Endothelial cell of umbilical vein (primary cell): ENCODE measurements at regions not wholly inside any gene's neighbourhood (a gene's known extent, or its start where the extent isn't known, plus 50 kb on each side); places are given as distances from the start of the nearest gene placed in this dataset.
"Not testable (repeated sequence)": the region's sequence is repeated elsewhere in the genome, so short reads cannot be mapped to it uniquely, and the experiment has no call there.

Experiments
- EZH2 ChIP-seq: IDR thresholded peaks from 2 replicates; pipeline ENCODE4 v1.6.1; 2012; ENCODE audit warnings: borderline replicate concordance, low read depth, mild to moderate bottlenecking, moderate library complexity, low read length, inconsistent platforms; ENCODE audit not compliant: severe bottlenecking
- MYC ChIP-seq: IDR thresholded peaks from one replicate; pipeline ENCODE4 v1.6.1; 2011; ENCODE audit warnings: mild to moderate bottlenecking, low read depth, low read length
- POLR2A ChIP-seq: IDR thresholded peaks from 2 replicates; pipeline ENCODE4 v1.6.1; 2012; ENCODE audit warnings: low read depth, mild to moderate bottlenecking, control low read depth, low read length
- POLR2AphosphoS5 ChIP-seq: IDR thresholded peaks from 2 replicates; pipeline ENCODE4 v1.6.1; 2012; ENCODE audit warnings: low read depth, mild to moderate bottlenecking, control low read depth, low read length, moderate library complexity; ENCODE audit not compliant: insufficient read depth
- TF ChIP-seq, protein P1 (sequence below), 2 donors: IDR thresholded peaks; 1 replicate in 1 of 2; 2 replicates in 1 of 2; pipeline ENCODE4 v1.5.1; 2011; ENCODE audit warnings: low read length in 2 of 2, mild to moderate bottlenecking in 2 of 2, moderate library complexity in 2 of 2, control low read depth in 1 of 2, inconsistent platforms in 1 of 2, low read depth in 1 of 2; ENCODE audit not compliant: insufficient read depth in 1 of 2; ENCODE audit errors: extremely low read depth in 1 of 2

DNA sequence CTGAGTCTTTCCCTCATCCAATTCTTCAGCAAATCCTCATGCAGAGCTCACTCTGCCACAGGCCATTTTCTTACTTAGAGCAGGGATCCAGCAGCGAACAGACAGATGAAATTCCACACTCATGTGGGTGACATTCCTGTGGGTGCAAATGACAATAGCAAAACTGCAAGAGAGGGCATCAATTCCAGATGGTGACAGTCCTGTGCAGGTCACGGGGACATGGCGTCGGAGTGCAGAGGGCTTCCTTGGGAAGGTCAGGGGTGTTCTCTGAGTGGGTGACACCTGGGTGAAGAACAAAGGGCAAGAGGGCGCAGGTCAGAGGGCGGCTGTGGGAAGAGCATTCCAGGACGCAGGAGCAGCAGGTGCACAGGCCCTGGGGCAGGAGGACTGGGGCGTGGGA is 500.0 kb downstream of the PREX1 start:
- TF ChIP-seq POLR2A, POLR2AphosphoS5, EZH2, MYC: not testable (repeated sequence)
- TF ChIP-seq, protein P1, sequence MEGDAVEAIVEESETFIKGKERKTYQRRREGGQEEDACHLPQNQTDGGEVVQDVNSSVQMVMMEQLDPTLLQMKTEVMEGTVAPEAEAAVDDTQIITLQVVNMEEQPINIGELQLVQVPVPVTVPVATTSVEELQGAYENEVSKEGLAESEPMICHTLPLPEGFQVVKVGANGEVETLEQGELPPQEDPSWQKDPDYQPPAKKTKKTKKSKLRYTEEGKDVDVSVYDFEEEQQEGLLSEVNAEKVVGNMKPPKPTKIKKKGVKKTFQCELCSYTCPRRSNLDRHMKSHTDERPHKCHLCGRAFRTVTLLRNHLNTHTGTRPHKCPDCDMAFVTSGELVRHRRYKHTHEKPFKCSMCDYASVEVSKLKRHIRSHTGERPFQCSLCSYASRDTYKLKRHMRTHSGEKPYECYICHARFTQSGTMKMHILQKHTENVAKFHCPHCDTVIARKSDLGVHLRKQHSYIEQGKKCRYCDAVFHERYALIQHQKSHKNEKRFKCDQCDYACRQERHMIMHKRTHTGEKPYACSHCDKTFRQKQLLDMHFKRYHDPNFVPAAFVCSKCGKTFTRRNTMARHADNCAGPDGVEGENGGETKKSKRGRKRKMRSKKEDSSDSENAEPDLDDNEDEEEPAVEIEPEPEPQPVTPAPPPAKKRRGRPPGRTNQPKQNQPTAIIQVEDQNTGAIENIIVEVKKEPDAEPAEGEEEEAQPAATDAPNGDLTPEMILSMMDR (IDR thresholded peaks at IDR 0.05; ENCODE audit: extremely low read depth in 1 of 2, insufficient read depth in 1 of 2, low read depth in 1 of 2, low read length in 2 of 2), result not testable (repeated sequence)
